GM12878 (cell line): ENCODE measurements at regions not wholly inside any gene's neighbourhood (a gene's known extent, or its start where the extent isn't known, plus 50 kb on each side); places are given as distances from the start of the nearest gene placed in this dataset.

Source experiments
- ATAC-seq: fragments of 200-7000 bp; cut with Tn5 transposase; 3 replicates; pipeline ENCODE4 v1.9.1; 2020; ENCODE audit warnings: mild to moderate bottlenecking, moderate library complexity
- BruUV-seq: library from RNA; stranded (reverse); fragments of 400-500 nt; replicated peaks from 2 replicates; lab custom pipeline; 2021; lab: Mats Ljungman, UMichigan
- CTCF ChIA-PET: fragments of 300-600 bp; sonication (Branson Sonifier 250); formaldehyde crosslinking; extraction: SDS; loops from one replicate; lab custom pipeline; 2021; ENCODE audit warnings: inconsistent platforms; lab: Yijun Ruan, JAX
- POLR2A ChIA-PET: fragments of 350-600 bp; formaldehyde crosslinking; extraction: SDS; loops from one replicate; lab custom pipeline; 2021; ENCODE audit warnings: inconsistent platforms; lab: Charles Lee
- RAD21 ChIA-PET: fragments of 300-600 bp; sonication (Branson Sonifier 250); formaldehyde crosslinking; loops from one replicate; lab custom pipeline; 2023; ENCODE audit warnings: antibody characterized with exemption; ENCODE audit not compliant: unreplicated experiment; lab: Charles Lee
- SMC1A ChIA-PET: fragments of 300-600 bp; sonication (Branson Sonifier 250); formaldehyde crosslinking; loops from one replicate; lab custom pipeline; 2023; ENCODE audit not compliant: unreplicated experiment, uncharacterized antibody; lab: Charles Lee
- DNase-seq: peaks from one replicate; pipeline ENCODE4 v3.0.0-alpha.2; 2011; ENCODE audit warnings: low read depth, low spot score
- FAIRE-seq: peaks from 3 replicates; lab custom pipeline; 2011; peaks lifted over from hg19 to GRCh38; lab: Jason Lieb, UNC
- H2AFZ ChIP-seq: 2 replicates; pipeline ENCODE4 v1.6.0; 2011; ENCODE audit warnings: low read depth, low read length, control low read depth; ENCODE audit not compliant: control insufficient read depth
- H3K27ac ChIP-seq: 2 replicates; pipeline ENCODE4 v1.5.1; 2011; ENCODE audit warnings: control low read depth; ENCODE audit not compliant: control insufficient read depth, insufficient read depth
- H3K27me3 ChIP-seq, 2 experiments: replicated peaks in 1 of 2; 2 replicates each; pipeline versions ENCODE4 v1.6.0 to v1.6.1; 2011; ENCODE audit warnings: low read length in 1 of 2; ENCODE audit not compliant: control insufficient read depth in 2 of 2, insufficient read depth in 2 of 2
- H3K36me3 ChIP-seq, 2 experiments: 2 replicates each; pipeline ENCODE4 v1.5.1; 2011; ENCODE audit warnings: low read length in 1 of 2; ENCODE audit not compliant: control insufficient read depth in 2 of 2, insufficient read depth in 2 of 2
- H3K4me1 ChIP-seq: 2 replicates; pipeline ENCODE4 v1.6.1; 2011; ENCODE audit warnings: mild to moderate bottlenecking, low read length, moderate library complexity, mixed read lengths; ENCODE audit not compliant: control insufficient read depth, insufficient read depth
- H3K4me2 ChIP-seq: 2 replicates; pipeline ENCODE4 v1.6.0; 2011; ENCODE audit warnings: control low read depth; ENCODE audit not compliant: control insufficient read depth, insufficient read depth
- H3K4me3 ChIP-seq: fragments of 200-600 bp; sonication (generic); 2 replicates; pipeline ENCODE4 v1.5.1; 2016
- H3K79me2 ChIP-seq: 2 replicates; pipeline ENCODE4 v1.6.0; 2011; ENCODE audit warnings: low read length; ENCODE audit not compliant: control insufficient read depth, insufficient read depth
- H3K9ac ChIP-seq: 2 replicates; pipeline ENCODE4 v1.8.0; 2011; ENCODE audit warnings: low read length, control low read depth, mixed read lengths; ENCODE audit not compliant: control insufficient read depth, insufficient read depth
- H3K9me3 ChIP-seq: replicated peaks from 3 replicates; pipeline ENCODE4 v1.5.1; 2011; ENCODE audit warnings: mild to moderate bottlenecking, low read length; ENCODE audit not compliant: control insufficient read depth, insufficient read depth
- H4K20me1 ChIP-seq: 2 replicates; pipeline ENCODE4 v1.6.0; 2011; ENCODE audit not compliant: control insufficient read depth, insufficient read depth
- BCL11A ChIP-seq: IDR thresholded peaks from 2 replicates; pipeline ENCODE4 v1.6.1; 2011; ENCODE audit warnings: low read depth, low read length
- CBX3 ChIP-seq: fragments of 200-600 bp; sonication (generic); IDR thresholded peaks from 2 replicates; pipeline ENCODE4 v1.6.1; 2016; ENCODE audit warnings: low read depth, borderline replicate concordance
- E2F8 ChIP-seq: fragments of 450-650 bp; IDR thresholded peaks from 2 replicates; pipeline ENCODE4 v1.6.1; 2018; ENCODE audit warnings: mild to moderate bottlenecking, low read depth, moderate library complexity; ENCODE audit not compliant: partially characterized antibody
- FOXK2 ChIP-seq: fragments of 450-650 bp; IDR thresholded peaks from 2 replicates; pipeline ENCODE4 v1.6.1; 2017; ENCODE audit warnings: mild to moderate bottlenecking, moderate library complexity
- IRF5 ChIP-seq: fragments of 450-650 bp; IDR thresholded peaks from 2 replicates; pipeline ENCODE4 v1.6.1; 2017; ENCODE audit warnings: borderline replicate concordance
- LARP7 ChIP-seq: fragments of 450-650 bp; IDR thresholded peaks from 2 replicates; pipeline ENCODE4 v1.6.1; 2017; ENCODE audit warnings: mild to moderate bottlenecking
- NKRF ChIP-seq: fragments of 450-650 bp; conservative IDR thresholded peaks from 2 replicates; pipeline ENCODE4 v1.6.1; 2017; ENCODE audit warnings: mild to moderate bottlenecking, moderate library complexity
- RCOR1 ChIP-seq: conservative IDR thresholded peaks from 2 replicates; pipeline ENCODE4 v1.6.1; 2012; ENCODE audit warnings: low read depth, low read length, improper control_type of control experiment
- SMAD5 ChIP-seq: IDR thresholded peaks from 2 replicates; pipeline ENCODE4 v1.6.1; 2016; ENCODE audit warnings: antibody characterized with exemption, low read depth
- STAT3 ChIP-seq: IDR thresholded peaks from 2 replicates; pipeline ENCODE4 v1.6.1; 2011; ENCODE audit warnings: low read depth, low read length, improper control_type of control experiment
- ZBED1 ChIP-seq: IDR thresholded peaks from 2 replicates; pipeline ENCODE4 v1.6.1; 2016; ENCODE audit warnings: borderline replicate concordance
- WGBS: methylation state at CpG from one replicate; pipeline ENCODE4 v1.1.6; 2016; ENCODE audit warnings: low lambda C conversion rate; ENCODE audit not compliant: insufficient replicate concordance, insufficient coverage; ENCODE audit errors: missing lambda C conversion rate; 5-methylcytosine and 5-hydroxymethylcytosine counted together
- in situ Hi-C: fragments of 300-500 bp; cut with MboI; formaldehyde crosslinking; loops from 9 replicates; pipeline ENCODE4 v1.14.3; 2018; ENCODE audit warnings: mixed read lengths
- intact Hi-C: fragments of 100-400 bp; cut with micrococcal nuclease; formaldehyde crosslinking; loops from one replicate; pipeline ENCODE4 v1.14.2; 2022; ENCODE audit not compliant: unreplicated experiment

- ATAC-seq (no peak), DNase-seq (no peak), FAIRE-seq (no peak)
- Histone ChIP-seq H3K79me2 (no peaks in the 10 kb centered on the region), H3K36me3 (no peaks in the 10 kb centered on the region), H3K9ac (no peak overlapping the region), H2AFZ (no peak overlapping the region), H3K4me3 (no peak overlapping the region), H3K27ac (no peak overlapping the region), H3K4me1 (no peaks in the 10 kb centered on the region), H3K4me2 (no peak overlapping the region), H4K20me1 (no peaks in the 10 kb centered on the region), H3K27me3 (no peaks in the 10 kb centered on the region), H3K9me3 (no peaks in the 10 kb centered on the region)
- TF ChIP-seq IRF5 (no peak), BCL11A (no peak), SMAD5 (no peak), NKRF (no peak), LARP7 (no peak), E2F8 (no peak), RCOR1 (no peak), ZBED1 (no peak), STAT3 (no peak), CBX3 (no peak), FOXK2 (no peak)
- intact Hi-C loops (no loop called here), in situ Hi-C loops (no loop called here)
- POLR2A ChIA-PET: interaction anchor here (0.6 kb wide), 1 partner anchor 131 kb away, joined by 4 read pairs; no protein-coding TSS in a partner anchor
- RAD21 ChIA-PET: no interaction called here
- CTCF ChIA-PET: no interaction called here
- SMC1A ChIA-PET: no interaction called here
- WGBS: 0% methylated on average over 1 of the region's 1 CpG
- no TSS peak for BruUV-seq
Observed at GRCh38 chr2:106974891-106975290, 88.9 kb upstream of the ST6GAL2 start.
